ENCODE measurements at regions not wholly inside any gene's neighbourhood (a gene's known extent, or its start where the extent isn't known, plus 50 kb on each side); places are given as distances from the start of the nearest gene placed in this dataset.

DNA sequence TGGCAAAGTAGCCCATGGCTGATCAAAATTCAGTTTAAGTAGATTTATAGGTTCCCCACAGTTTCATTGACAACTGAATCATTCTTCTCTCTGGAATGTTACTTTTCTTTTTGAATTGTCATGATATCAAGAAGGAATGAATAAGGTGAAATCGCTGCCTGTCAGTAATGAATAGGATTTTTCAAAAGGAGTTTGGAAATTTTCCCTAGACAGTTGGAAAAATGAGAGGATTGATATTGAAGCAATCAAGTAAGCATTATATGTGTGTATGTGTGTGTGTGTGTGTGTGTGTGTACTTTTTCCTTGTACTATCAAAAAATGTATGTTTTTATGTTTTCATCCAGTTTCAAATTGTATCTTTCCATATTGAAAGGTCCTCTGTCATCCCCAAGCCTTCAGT lies 479.5 kb downstream of the MRPL39 start:
- TF ChIP-seq, protein P1, sequence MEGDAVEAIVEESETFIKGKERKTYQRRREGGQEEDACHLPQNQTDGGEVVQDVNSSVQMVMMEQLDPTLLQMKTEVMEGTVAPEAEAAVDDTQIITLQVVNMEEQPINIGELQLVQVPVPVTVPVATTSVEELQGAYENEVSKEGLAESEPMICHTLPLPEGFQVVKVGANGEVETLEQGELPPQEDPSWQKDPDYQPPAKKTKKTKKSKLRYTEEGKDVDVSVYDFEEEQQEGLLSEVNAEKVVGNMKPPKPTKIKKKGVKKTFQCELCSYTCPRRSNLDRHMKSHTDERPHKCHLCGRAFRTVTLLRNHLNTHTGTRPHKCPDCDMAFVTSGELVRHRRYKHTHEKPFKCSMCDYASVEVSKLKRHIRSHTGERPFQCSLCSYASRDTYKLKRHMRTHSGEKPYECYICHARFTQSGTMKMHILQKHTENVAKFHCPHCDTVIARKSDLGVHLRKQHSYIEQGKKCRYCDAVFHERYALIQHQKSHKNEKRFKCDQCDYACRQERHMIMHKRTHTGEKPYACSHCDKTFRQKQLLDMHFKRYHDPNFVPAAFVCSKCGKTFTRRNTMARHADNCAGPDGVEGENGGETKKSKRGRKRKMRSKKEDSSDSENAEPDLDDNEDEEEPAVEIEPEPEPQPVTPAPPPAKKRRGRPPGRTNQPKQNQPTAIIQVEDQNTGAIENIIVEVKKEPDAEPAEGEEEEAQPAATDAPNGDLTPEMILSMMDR (IDR thresholded peaks at IDR 0.05; ENCODE audit: borderline replicate concordance): no peak
- Histone ChIP-seq H3K4me3 (no peak overlapping the region), H3K36me3 (no peaks in the 10 kb centered on the region), H3K27ac (replicated peaks) (no peak overlapping the region), H3K4me1 (no peaks in the 10 kb centered on the region), H3K9me3 (replicated peaks) (peaks cover 12% of the 10 kb centered on the region), H3K27me3 (ENCODE audit: low read depth) (no peaks in the 10 kb centered on the region)
- intact Hi-C loops (cut with micrococcal nuclease): no loop called here
- no peak for DNase-seq

DNA sequence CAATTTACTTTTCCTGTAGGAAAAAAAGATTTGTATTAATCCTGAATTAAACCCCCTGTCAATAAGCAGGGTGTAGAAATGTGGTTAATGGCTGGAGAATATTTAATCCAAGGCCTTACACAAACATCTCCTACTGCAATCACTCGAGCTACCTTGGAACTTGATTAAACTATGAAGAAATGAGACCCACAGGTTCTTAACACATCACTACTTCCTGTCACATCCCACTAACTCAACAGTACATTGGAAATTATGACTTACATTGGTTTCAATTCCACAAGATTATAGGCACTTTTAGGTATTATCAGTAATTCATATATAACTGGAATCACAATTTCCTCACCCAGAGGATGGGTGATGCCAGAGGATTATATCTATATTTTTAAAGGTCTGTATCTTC lies 480.3 kb downstream of the MRPL39 start:
- TF ChIP-seq, protein P1 (IDR thresholded peaks at IDR 0.05; ENCODE audit: borderline replicate concordance): no peak
- H3K27me3 ChIP-seq (ENCODE audit: low read depth): no peaks in the 10 kb centered on the region
- intact Hi-C loops (cut with micrococcal nuclease): no loop called here
- no peaks in the 10 kb centered on the region for H3K36me3 ChIP-seq
- H3K4me3 ChIP-seq: no peak overlapping the region
- DNase-seq: no peak
- H3K4me1 ChIP-seq: no peaks in the 10 kb centered on the region
- peaks cover 6% of the 10 kb centered on the region for H3K9me3 ChIP-seq (replicated peaks)
- H3K27ac ChIP-seq (replicated peaks): no peak overlapping the region

DNA sequence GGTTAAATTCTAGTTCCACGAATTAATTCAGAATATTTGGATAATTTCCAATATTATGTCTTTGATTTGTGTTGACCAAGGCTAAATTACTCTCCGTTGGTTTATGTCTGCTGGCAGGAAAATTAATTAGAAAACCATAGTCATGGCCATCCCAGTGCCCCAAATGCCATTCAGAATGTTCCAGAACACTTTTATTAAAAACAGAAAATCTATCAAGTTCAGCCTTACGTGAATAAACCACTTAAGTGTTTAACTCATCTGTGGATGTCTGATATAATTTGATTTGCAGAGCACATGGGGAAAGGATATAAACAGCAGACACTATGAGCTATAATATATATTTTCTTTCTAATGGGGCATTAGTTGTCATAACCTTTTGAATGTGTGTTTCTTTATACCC lies 480.7 kb downstream of the MRPL39 start:
- Histone ChIP-seq H3K9me3 (replicated peaks) (peaks cover 2% of the 10 kb centered on the region), H3K4me3 (no peak overlapping the region), H3K27me3 (ENCODE audit: low read depth) (no peaks in the 10 kb centered on the region), H3K4me1 (no peaks in the 10 kb centered on the region), H3K36me3 (no peaks in the 10 kb centered on the region), H3K27ac (replicated peaks) (no peak overlapping the region)
- DNase-seq: no peak
- TF ChIP-seq, protein P1 (IDR thresholded peaks at IDR 0.05; ENCODE audit: borderline replicate concordance): no peak
- intact Hi-C loops (cut with micrococcal nuclease): no loop called here

DNA sequence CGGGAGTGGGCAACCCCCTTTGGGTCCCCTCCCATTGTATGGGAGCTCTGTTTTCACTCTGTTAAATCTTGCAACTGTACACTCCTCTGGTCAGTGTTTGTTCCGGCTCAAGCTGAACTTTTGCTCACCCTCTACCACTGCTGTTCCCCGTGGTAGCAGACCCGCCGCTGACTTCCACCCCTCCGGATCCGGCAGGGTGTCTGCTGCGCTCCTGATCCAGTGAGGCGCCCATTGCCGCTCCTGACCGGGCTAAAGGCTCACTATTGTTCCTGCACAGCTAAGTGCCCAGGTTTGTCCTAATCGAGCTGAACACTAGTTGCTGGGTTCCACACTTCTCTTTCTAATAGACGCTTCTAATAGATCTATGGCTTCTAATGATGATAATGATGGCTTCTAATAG lies 488.6 kb downstream of the MRPL39 start:
- intact Hi-C loops (cut with micrococcal nuclease): no loop called here
- Histone ChIP-seq H3K4me3 (no peak overlapping the region), H3K36me3 (no peaks in the 10 kb centered on the region), H3K27me3 (ENCODE audit: low read depth) (no peaks in the 10 kb centered on the region), H3K9me3 (replicated peaks) (no peaks in the 10 kb centered on the region), H3K4me1 (no peaks in the 10 kb centered on the region), H3K27ac (replicated peaks) (no peak overlapping the region)
- no peak for DNase-seq
- TF ChIP-seq, protein P1 (IDR thresholded peaks at IDR 0.05; ENCODE audit: borderline replicate concordance): no peak

DNA sequence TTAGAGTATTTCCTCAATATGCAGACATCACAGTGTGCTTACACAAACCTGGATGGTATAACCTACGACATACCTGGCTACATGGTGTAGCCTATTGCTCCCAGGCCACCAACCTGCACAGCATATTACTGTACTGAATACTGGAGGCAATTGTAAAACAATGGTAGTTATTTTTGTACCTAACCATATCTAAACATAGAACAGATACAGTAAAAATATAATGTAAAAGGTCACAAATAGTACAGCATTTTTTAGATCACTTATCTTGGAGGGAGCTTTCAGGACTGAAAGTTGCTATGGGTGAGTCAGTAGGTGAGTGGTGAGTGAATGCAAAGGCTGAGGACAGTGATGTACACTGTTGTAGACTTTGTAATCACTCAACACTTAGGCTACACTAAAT lies 492.3 kb downstream of the MRPL39 start:
- DNase-seq: no peak
- Histone ChIP-seq H3K36me3 (no peaks in the 10 kb centered on the region), H3K4me1 (no peaks in the 10 kb centered on the region), H3K27me3 (ENCODE audit: low read depth) (no peaks in the 10 kb centered on the region), H3K9me3 (replicated peaks) (no peaks in the 10 kb centered on the region), H3K27ac (replicated peaks) (no peak overlapping the region), H3K4me3 (no peak overlapping the region)
- intact Hi-C loops (cut with micrococcal nuclease): no loop called here
- TF ChIP-seq, protein P1 (IDR thresholded peaks at IDR 0.05; ENCODE audit: borderline replicate concordance): no peak

DNA sequence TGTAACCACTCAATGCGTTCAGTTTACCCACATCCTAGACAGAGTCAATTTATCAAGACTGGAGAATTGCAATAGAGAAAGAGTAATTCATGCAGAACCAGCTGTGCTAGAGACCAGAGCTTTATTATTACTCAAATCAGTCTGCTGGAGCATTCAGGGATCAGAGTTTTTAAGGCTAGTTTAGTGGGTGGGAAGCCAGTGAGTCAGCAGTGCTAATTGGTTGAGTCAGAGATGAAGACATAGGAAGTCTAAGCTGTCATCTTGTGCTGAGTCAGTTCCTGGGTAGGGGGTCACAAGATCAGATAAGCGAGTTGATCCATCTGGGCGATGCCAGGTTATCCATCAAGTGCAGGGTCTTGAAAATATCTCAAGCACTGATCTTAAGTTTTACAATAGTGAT lies 499.6 kb downstream of the MRPL39 start:
- H3K27me3 ChIP-seq (ENCODE audit: low read depth): no peaks in the 10 kb centered on the region
- H3K36me3 ChIP-seq: no peaks in the 10 kb centered on the region
- TF ChIP-seq, protein P1 (IDR thresholded peaks at IDR 0.05; ENCODE audit: borderline replicate concordance): no peak
- H3K4me3 ChIP-seq: no peak overlapping the region
- intact Hi-C loops (cut with micrococcal nuclease): no loop called here
- peaks cover 11% of the 10 kb centered on the region for H3K9me3 ChIP-seq (replicated peaks)
- no peak overlapping the region for H3K27ac ChIP-seq (replicated peaks)
- no peak for DNase-seq
- H3K4me1 ChIP-seq: no peaks in the 10 kb centered on the region

All from left ventricle myocardium inferior (tissue), 1 donor.